Natural killer cell (primary cell): ENCODE measurements at regions not wholly inside any gene's neighbourhood (a gene's known extent, or its start where the extent isn't known, plus 50 kb on each side); places are given as distances from the start of the nearest gene placed in this dataset.

ENCODE experiments used
- ATAC-seq, 3 donors: fragments of 150-1000 bp in 2 of 3; fragments of 200-7000 bp in 1 of 3; cut with Tn5 transposase; 1 replicate in 1 of 3; 2 replicates in 2 of 3; pipeline ENCODE4 v1.10.0; 2021; ENCODE audit warnings: mild to moderate bottlenecking in 2 of 3, moderate library complexity in 2 of 3
- DNase-seq, 2 donors: peaks; one replicate each; pipeline versions ENCODE4 v3.0.0 to v3.0.0-alpha.2; 2013 to 2021; ENCODE audit warnings: mixed read lengths in 1 of 2
- H3K27ac ChIP-seq: one replicate; pipeline ENCODE4 v1.5.1; 2013; ENCODE audit warnings: mild to moderate bottlenecking, low read length
- H3K27me3 ChIP-seq: one replicate; pipeline ENCODE4 v1.6.1; 2013; ENCODE audit warnings: low read length; ENCODE audit not compliant: control insufficient read depth, insufficient read depth
- H3K36me3 ChIP-seq: one replicate; pipeline ENCODE4 v1.6.1; 2013; ENCODE audit warnings: low read length; ENCODE audit not compliant: control insufficient read depth, insufficient read depth
- H3K4me1 ChIP-seq: one replicate; pipeline ENCODE4 v1.6.1; 2013; ENCODE audit warnings: low read length; ENCODE audit not compliant: control insufficient read depth, insufficient read depth
- H3K4me3 ChIP-seq: one replicate; pipeline ENCODE4 v1.5.1; 2013; ENCODE audit warnings: low read length
- H3K9me3 ChIP-seq: one replicate; pipeline ENCODE4 v1.6.1; 2013; ENCODE audit warnings: low read length; ENCODE audit not compliant: control insufficient read depth, insufficient read depth
- H3K27ac Mint-ChIP-seq, 2 donors: one replicate each; pipeline ENCODE4 v1.8.0; 2022; ENCODE audit warnings: mild to moderate bottlenecking in 2 of 2, mixed read lengths in 2 of 2, moderate library complexity in 1 of 2
- H3K27me3 Mint-ChIP-seq, 2 donors: one replicate each; pipeline ENCODE4 v1.8.0; 2022; ENCODE audit warnings: low read depth in 2 of 2, mixed read lengths in 2 of 2
- H3K36me3 Mint-ChIP-seq: one replicate; pipeline ENCODE4 v1.8.0; 2022; ENCODE audit warnings: mixed read lengths
- H3K4me1 Mint-ChIP-seq, 2 donors: one replicate each; pipeline ENCODE4 v1.8.0; 2022; ENCODE audit warnings: mixed read lengths in 2 of 2
- H3K4me3 Mint-ChIP-seq: one replicate; pipeline ENCODE4 v1.8.0; 2022; ENCODE audit warnings: mild to moderate bottlenecking, moderate library complexity, mixed read lengths
- H3K9me3 Mint-ChIP-seq, 2 donors: one replicate each; pipeline ENCODE4 v1.8.0; 2022; ENCODE audit warnings: mixed read lengths in 2 of 2
- WGBS: methylation state at CpG from one replicate; pipeline ENCODE4 v1.1.7; 2013; ENCODE audit warnings: missing lambda C conversion rate; ENCODE audit not compliant: insufficient coverage; 5-methylcytosine and 5-hydroxymethylcytosine counted together
- intact Hi-C: fragments of 100-400 bp; cut with micrococcal nuclease; formaldehyde crosslinking; loops from one replicate; pipeline ENCODE4 v1.14.2; 2022
- TF ChIP-seq, protein P1 (sequence below): fragments of 200-600 bp; IDR thresholded peaks from one replicate; pipeline ENCODE4 v1.8.0; 2022; ENCODE audit warnings: antibody characterized with exemption

DNA sequence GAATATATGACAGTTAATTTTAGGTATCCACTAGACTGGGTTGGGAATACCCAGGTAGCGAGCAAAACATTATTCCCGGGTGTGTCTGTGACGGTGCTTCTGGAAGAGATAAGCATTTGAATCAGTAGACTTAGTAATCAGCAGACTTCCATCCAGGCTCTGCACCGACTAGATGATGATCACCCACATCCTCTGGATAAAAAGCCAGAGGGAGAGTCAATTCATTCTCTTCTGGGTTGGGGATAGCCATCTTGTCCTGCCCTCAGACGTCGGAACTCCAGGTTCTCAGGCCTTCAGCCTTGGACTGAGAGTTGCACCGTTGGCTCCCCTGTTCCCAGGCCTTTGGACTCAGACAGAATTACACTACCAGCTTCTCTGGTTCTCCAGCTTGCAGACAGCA is 168.0 kb downstream of the PHLDA1 start:
- no peak for DNase-seq
- WGBS, result 92% methylated on average over 7 of the region's 7 CpGs
- Mint-ChIP-seq H3K9me3 (no peaks in the 10 kb centered on the region), H3K27ac (no peak overlapping the region), H3K4me1 (peaks cover 0 to 8% of the 10 kb centered on the region in 2 donors), H3K36me3 (no peaks in the 10 kb centered on the region), H3K27me3 (peaks cover 0 to 2% of the 10 kb centered on the region in 2 donors), H3K4me3 (no peak overlapping the region)
- Histone ChIP-seq H3K4me1 (no peaks in the 10 kb centered on the region), H3K4me3 (no peak overlapping the region), H3K9me3 (no peaks in the 10 kb centered on the region), H3K36me3 (no peaks in the 10 kb centered on the region), H3K27me3 (no peaks in the 10 kb centered on the region), H3K27ac (no peak overlapping the region)
- intact Hi-C loops, result no loop called here
- ATAC-seq, result no peak
- TF ChIP-seq, protein P1, sequence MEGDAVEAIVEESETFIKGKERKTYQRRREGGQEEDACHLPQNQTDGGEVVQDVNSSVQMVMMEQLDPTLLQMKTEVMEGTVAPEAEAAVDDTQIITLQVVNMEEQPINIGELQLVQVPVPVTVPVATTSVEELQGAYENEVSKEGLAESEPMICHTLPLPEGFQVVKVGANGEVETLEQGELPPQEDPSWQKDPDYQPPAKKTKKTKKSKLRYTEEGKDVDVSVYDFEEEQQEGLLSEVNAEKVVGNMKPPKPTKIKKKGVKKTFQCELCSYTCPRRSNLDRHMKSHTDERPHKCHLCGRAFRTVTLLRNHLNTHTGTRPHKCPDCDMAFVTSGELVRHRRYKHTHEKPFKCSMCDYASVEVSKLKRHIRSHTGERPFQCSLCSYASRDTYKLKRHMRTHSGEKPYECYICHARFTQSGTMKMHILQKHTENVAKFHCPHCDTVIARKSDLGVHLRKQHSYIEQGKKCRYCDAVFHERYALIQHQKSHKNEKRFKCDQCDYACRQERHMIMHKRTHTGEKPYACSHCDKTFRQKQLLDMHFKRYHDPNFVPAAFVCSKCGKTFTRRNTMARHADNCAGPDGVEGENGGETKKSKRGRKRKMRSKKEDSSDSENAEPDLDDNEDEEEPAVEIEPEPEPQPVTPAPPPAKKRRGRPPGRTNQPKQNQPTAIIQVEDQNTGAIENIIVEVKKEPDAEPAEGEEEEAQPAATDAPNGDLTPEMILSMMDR, result no peak

DNA sequence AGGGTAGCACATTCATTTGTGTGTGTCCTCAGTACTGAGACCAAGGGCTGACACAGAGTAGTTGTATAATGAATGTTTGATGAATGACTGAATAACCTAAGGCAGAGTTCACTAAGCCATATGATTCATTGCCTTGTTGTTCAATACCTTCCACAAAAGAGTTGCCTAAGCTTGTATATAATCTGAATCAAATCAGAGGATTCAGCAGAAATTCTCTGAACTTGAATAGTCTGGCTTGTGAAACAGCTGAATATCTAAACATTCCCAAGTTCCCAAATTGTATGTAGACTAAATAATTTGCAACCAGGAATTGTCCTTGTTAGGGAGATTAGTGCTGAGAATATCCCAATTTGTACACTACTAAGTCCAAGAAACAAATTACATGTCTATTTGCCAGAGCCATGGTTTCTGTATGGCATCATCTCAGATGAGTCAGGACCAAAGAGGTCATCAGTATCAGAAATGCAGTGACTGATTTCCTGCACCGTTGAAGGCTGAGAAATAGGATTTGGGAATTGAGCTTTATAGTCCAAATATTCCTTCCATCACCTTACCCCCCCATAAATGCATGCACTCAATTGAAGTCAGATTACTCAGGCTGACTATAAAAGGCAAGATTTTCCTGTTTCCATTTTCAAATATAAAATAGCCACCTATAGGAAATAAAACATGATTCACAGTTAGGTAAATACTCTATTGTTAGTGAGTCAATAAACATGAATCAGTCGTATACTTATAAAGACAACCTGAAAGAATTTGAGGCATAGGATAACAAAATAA is 168.7 kb downstream of the PHLDA1 start:
- Histone ChIP-seq H3K4me1 (no peaks in the 10 kb centered on the region), H3K27me3 (no peaks in the 10 kb centered on the region), H3K4me3 (no peak overlapping the region), H3K9me3 (no peaks in the 10 kb centered on the region), H3K36me3 (no peaks in the 10 kb centered on the region), H3K27ac (no peak overlapping the region)
- intact Hi-C loops, result no loop called here
- H3K4me1 Mint-ChIP-seq, result peaks cover 0 to 8% of the 10 kb centered on the region in 2 donors
- H3K9me3 Mint-ChIP-seq, result no peaks in the 10 kb centered on the region
- 100% methylated on average over 1 of the region's 2 CpGs for WGBS
- H3K36me3 Mint-ChIP-seq, result no peaks in the 10 kb centered on the region
- H3K27ac Mint-ChIP-seq, result no peak overlapping the region
- ATAC-seq, result no peak
- no peak for DNase-seq
- no peak overlapping the region for H3K4me3 Mint-ChIP-seq
- TF ChIP-seq, protein P1, result no peak
- peaks cover 0 to 2% of the 10 kb centered on the region in 2 donors for H3K27me3 Mint-ChIP-seq

DNA sequence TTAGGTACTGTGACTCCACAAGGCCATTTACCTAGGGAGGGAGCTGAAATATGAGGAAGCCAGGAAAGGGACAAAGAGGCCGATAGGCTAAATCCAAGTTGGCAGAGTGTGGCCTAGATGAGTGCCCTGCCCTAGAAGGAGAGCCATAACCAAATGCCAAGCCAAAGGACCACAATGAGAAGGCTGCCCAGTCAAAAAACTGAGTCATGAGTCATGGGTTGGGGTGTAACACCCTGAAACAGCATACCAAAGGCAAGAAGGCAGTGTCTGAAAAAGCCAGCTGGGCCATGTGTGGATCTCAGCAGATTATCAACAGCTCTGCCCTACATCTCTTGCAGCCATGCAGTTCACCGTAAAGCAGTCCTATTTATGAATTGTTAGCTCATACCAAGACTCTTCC is 171.7 kb downstream of the PHLDA1 start:
- ATAC-seq (no peak), DNase-seq (no peak)
- WGBS, result 50% methylated on average over 2 of the region's 2 CpGs
- Histone ChIP-seq H3K27ac (no peak overlapping the region), H3K4me1 (no peaks in the 10 kb centered on the region), H3K9me3 (no peaks in the 10 kb centered on the region), H3K4me3 (no peak overlapping the region), H3K27me3 (no peaks in the 10 kb centered on the region), H3K36me3 (no peaks in the 10 kb centered on the region)
- peaks cover under 1 to 3% of the 10 kb centered on the region in 2 donors for H3K27me3 Mint-ChIP-seq
- H3K4me3 Mint-ChIP-seq, result no peak overlapping the region
- no peaks in the 10 kb centered on the region for H3K36me3 Mint-ChIP-seq
- H3K27ac Mint-ChIP-seq, result no peak overlapping the region
- H3K9me3 Mint-ChIP-seq, result no peaks in the 10 kb centered on the region
- intact Hi-C loops, result no loop called here
- TF ChIP-seq, protein P1, result no peak
- no peaks in the 10 kb centered on the region for H3K4me1 Mint-ChIP-seq

DNA sequence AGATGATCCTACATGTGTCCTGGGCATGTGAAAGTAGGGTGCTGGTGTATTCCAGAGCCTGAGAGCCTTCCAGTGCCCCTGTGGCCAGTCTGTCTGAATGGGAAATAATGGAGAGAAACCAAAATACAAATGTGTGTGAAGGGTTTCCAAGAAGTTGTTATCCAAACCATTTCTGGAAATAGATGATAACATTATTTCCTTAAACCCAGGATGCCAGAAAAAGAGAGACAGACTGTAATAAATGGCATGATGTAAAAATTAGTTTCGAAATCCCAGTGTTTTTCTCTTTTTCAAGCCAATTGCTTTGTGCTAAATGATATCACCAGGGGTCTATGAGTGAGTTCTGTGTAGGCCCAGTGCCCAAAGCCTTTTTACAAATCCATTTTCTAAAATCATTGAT is 175.3 kb downstream of the PHLDA1 start:
- no peak for DNase-seq
- TF ChIP-seq, protein P1, result no peak
- H3K27me3 Mint-ChIP-seq, result peaks cover 16 to 25% of the 10 kb centered on the region in 2 donors
- intact Hi-C loops, result no loop called here
- no peak overlapping the region for H3K27ac ChIP-seq
- H3K36me3 ChIP-seq, result no peaks in the 10 kb centered on the region
- H3K9me3 Mint-ChIP-seq, result no peaks in the 10 kb centered on the region
- no peaks in the 10 kb centered on the region for H3K4me1 Mint-ChIP-seq
- no peaks in the 10 kb centered on the region for H3K36me3 Mint-ChIP-seq
- ATAC-seq, result no peak
- no peak overlapping the region for H3K4me3 ChIP-seq
- no peaks in the 10 kb centered on the region for H3K27me3 ChIP-seq
- H3K4me3 Mint-ChIP-seq, result no peak overlapping the region
- H3K9me3 ChIP-seq, result no peaks in the 10 kb centered on the region
- no peak overlapping the region for H3K27ac Mint-ChIP-seq
- WGBS, result 80% methylated on average over 1 of the region's 1 CpG
- no peaks in the 10 kb centered on the region for H3K4me1 ChIP-seq
